Parathyroid adenoma (tissue), 2 donors: ENCODE measurements at regions not wholly inside any gene's neighbourhood (a gene's known extent, or its start where the extent isn't known, plus 50 kb on each side); places are given as distances from the start of the nearest gene placed in this dataset.

Source experiments
- H2AFZ ChIP-seq: fragments of 300-600 bp; sonication (generic); one replicate; pipeline ENCODE4 v1.7.0; 2017; ENCODE audit warnings: antibody characterized with exemption, mild to moderate bottlenecking
- H3K27ac ChIP-seq: fragments of 300-600 bp; sonication (generic); one replicate; pipeline ENCODE4 v1.7.0; 2017
- H3K27me3 ChIP-seq: fragments of 300-600 bp; sonication (generic); one replicate; pipeline ENCODE4 v1.7.0; 2017; ENCODE audit warnings: low read length; ENCODE audit not compliant: control insufficient read depth, insufficient read depth
- H3K36me3 ChIP-seq: fragments of 300-600 bp; sonication (generic); one replicate; pipeline ENCODE4 v1.7.0; 2017; ENCODE audit warnings: low read length; ENCODE audit not compliant: control insufficient read depth, insufficient read depth
- H3K4me1 ChIP-seq: fragments of 300-600 bp; sonication (generic); one replicate; pipeline ENCODE4 v1.7.0; 2017; ENCODE audit warnings: control low read depth
- H3K4me2 ChIP-seq: fragments of 300-600 bp; sonication (generic); one replicate; pipeline ENCODE4 v1.7.0; 2017; ENCODE audit warnings: low read length
- H3K4me3 ChIP-seq: fragments of 300-600 bp; sonication (generic); one replicate; pipeline ENCODE4 v1.7.0; 2017; ENCODE audit warnings: low read depth, low read length
- H3K79me2 ChIP-seq: fragments of 300-600 bp; sonication (generic); one replicate; pipeline ENCODE4 v1.7.0; 2017; ENCODE audit warnings: control low read depth
- H3K9ac ChIP-seq: fragments of 300-600 bp; sonication (generic); one replicate; pipeline ENCODE4 v1.7.0; 2017; ENCODE audit warnings: mild to moderate bottlenecking
- H3K9me3 ChIP-seq: fragments of 300-600 bp; sonication (generic); one replicate; pipeline ENCODE4 v1.7.0; 2017; ENCODE audit warnings: low read length; ENCODE audit not compliant: control insufficient read depth
- TF ChIP-seq, protein P1 (sequence below): fragments of 300-600 bp; sonication (generic); IDR thresholded peaks from one replicate; pipeline ENCODE4 v1.7.0; 2017; ENCODE audit warnings: antibody characterized with exemption, mild to moderate bottlenecking
- donor health status: primary hyperparathyroidism.

DNA sequence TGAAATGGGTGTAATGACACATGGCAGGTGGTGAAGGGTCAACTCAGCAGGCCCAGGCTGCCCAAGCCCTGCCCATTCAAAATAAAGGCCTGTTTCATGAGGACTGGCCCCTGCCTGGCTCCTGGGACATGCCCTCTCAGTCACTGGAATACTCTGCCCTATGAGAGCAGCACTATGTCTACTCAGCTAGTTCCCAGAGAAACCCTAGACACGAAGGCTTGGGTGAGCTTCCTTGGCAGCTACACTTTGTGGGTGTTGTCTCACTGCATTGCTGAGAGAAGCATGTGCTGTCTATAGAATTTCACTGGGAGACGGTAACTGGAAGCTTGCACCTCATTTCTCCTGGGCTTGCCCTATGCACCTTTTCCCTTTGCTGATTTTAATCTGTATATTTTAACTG lies 752.8 kb downstream of the LIG4 start:
- H3K9ac ChIP-seq, result no peak overlapping the region
- no peaks in the 10 kb centered on the region for H3K9me3 ChIP-seq
- H3K27me3 ChIP-seq, result no peaks in the 10 kb centered on the region
- no peaks in the 10 kb centered on the region for H3K36me3 ChIP-seq
- no peaks in the 10 kb centered on the region for H3K79me2 ChIP-seq
- H2AFZ ChIP-seq, result no peak overlapping the region
- no peak overlapping the region for H3K27ac ChIP-seq
- H3K4me1 ChIP-seq, result no peaks in the 10 kb centered on the region
- TF ChIP-seq, protein P1, sequence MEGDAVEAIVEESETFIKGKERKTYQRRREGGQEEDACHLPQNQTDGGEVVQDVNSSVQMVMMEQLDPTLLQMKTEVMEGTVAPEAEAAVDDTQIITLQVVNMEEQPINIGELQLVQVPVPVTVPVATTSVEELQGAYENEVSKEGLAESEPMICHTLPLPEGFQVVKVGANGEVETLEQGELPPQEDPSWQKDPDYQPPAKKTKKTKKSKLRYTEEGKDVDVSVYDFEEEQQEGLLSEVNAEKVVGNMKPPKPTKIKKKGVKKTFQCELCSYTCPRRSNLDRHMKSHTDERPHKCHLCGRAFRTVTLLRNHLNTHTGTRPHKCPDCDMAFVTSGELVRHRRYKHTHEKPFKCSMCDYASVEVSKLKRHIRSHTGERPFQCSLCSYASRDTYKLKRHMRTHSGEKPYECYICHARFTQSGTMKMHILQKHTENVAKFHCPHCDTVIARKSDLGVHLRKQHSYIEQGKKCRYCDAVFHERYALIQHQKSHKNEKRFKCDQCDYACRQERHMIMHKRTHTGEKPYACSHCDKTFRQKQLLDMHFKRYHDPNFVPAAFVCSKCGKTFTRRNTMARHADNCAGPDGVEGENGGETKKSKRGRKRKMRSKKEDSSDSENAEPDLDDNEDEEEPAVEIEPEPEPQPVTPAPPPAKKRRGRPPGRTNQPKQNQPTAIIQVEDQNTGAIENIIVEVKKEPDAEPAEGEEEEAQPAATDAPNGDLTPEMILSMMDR, result no peak
- H3K4me2 ChIP-seq, result no peak overlapping the region
- H3K4me3 ChIP-seq, result no peak overlapping the region

DNA sequence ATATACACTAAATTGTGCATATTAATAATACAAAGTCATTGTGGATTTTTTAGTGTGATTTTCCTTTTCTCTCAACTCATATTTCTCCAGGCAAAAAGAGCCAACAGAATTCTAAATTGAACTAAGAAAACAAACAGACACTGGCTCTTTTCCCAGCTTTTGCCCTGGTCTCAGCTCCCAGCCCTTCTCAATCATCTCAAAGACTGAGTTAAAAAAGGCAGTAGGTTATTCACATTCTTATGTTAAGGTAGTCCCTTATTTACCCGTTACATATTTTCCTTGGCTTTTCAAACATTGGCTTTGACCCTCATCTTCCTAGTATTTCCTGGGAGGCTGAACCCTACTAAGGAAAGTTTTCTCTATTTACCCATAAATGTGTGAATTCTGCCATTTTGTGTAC lies 753.6 kb downstream of the LIG4 start:
- Histone ChIP-seq H3K4me3 (no peak overlapping the region), H3K4me1 (no peaks in the 10 kb centered on the region)
- TF ChIP-seq, protein P1, result no peak

DNA sequence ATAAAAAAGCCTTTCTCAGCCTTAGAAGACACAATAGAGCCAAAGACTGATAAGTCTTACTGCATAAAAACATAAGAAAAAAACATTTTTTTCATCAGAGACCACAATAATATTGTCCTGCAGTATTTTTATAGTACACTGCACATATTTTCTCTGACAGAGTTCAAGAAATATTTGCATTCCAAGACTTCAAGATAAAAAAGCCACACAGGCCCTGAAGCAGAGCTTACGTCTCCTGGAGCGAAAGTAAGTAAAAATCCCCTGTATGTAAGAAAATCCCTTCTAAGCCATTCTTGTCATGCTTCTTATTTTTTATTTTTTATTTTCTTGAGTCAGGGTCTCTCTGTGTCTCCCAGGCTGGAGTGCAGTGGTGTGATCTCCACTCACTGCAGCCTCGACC lies 755.9 kb downstream of the LIG4 start:
- TF ChIP-seq, protein P1, result no peak
- H3K9ac ChIP-seq, result no peak overlapping the region
- H3K27me3 ChIP-seq, result no peaks in the 10 kb centered on the region
- no peaks in the 10 kb centered on the region for H3K36me3 ChIP-seq
- no peak overlapping the region for H3K4me2 ChIP-seq
- H3K4me1 ChIP-seq, result peaks cover 2% of the 10 kb centered on the region
- H3K79me2 ChIP-seq, result no peaks in the 10 kb centered on the region
- no peak overlapping the region for H3K27ac ChIP-seq
- H3K9me3 ChIP-seq, result no peaks in the 10 kb centered on the region
- no peak overlapping the region for H3K4me3 ChIP-seq
- no peak overlapping the region for H2AFZ ChIP-seq

More for the DNA sequence above, 753.6 kb downstream of the LIG4 start:
- no peak overlapping the region for H2AFZ ChIP-seq
- no peak overlapping the region for H3K9ac ChIP-seq
- H3K27ac ChIP-seq, result no peak overlapping the region
- H3K4me2 ChIP-seq, result no peak overlapping the region
- H3K36me3 ChIP-seq, result no peaks in the 10 kb centered on the region
- H3K27me3 ChIP-seq, result no peaks in the 10 kb centered on the region
- H3K79me2 ChIP-seq, result no peaks in the 10 kb centered on the region
- no peaks in the 10 kb centered on the region for H3K9me3 ChIP-seq

DNA sequence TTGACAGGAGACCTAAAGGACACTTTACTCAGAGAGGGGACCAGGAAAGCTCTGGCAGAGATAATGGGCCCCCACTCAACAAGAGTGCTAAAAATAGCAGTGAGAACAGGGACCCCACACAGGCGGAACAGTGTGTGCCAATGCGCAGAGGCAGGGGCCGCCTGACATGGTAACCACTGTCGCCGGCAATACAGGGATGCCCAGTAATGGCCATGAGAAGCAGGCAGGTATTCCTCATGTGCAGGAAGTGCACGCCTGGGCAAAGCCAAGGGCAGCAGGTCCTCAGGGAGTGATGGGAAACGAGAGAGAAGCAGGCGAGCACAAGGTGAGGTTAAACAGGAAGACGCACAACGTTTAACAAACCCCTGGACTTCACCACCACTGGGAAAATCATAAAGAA lies 757.1 kb downstream of the LIG4 start:
- no peaks in the 10 kb centered on the region for H3K27me3 ChIP-seq
- H3K36me3 ChIP-seq, result no peaks in the 10 kb centered on the region
- H3K9me3 ChIP-seq, result no peaks in the 10 kb centered on the region
- no peaks in the 10 kb centered on the region for H3K79me2 ChIP-seq
- no peak overlapping the region for H3K27ac ChIP-seq
- H3K9ac ChIP-seq, result no peak overlapping the region
- TF ChIP-seq, protein P1, result no peak
- H3K4me1 ChIP-seq, result peaks cover 2% of the 10 kb centered on the region
- no peak overlapping the region for H3K4me2 ChIP-seq
- H3K4me3 ChIP-seq, result no peak overlapping the region
- no peak overlapping the region for H2AFZ ChIP-seq

DNA sequence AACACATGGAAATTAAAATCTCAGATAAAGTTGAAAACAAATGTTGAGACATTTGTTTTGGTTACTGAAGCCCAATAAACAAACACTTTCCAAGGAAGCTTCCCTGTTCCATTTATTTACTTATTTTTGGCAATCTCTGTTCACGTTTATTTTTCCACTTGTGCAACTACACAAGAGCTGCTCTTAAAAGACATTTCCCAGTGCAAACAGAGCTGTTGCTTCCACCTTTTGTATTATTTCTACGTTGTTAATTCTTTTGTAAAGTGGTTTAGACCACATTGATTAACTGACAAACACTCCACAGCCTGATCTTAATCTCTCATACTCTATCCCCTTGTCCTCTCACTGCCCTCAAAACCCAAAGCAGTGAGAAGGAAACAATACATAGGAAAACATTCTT lies 757.6 kb downstream of the LIG4 start:
- Histone ChIP-seq H3K27me3 (no peaks in the 10 kb centered on the region), H3K9ac (no peak overlapping the region), H3K79me2 (no peaks in the 10 kb centered on the region), H3K27ac (no peak overlapping the region), H3K4me1 (peaks cover 2% of the 10 kb centered on the region), H2AFZ (no peak overlapping the region), H3K36me3 (no peaks in the 10 kb centered on the region), H3K9me3 (no peaks in the 10 kb centered on the region), H3K4me3 (no peak overlapping the region), H3K4me2 (no peak overlapping the region)
- TF ChIP-seq, protein P1, result no peak
